NCI-H510A treated with DMSO at 0.1 percent for 48 hours (cell line): ENCODE measurements at regions not wholly inside any gene's neighbourhood (a gene's known extent, or its start where the extent isn't known, plus 50 kb on each side); places are given as distances from the start of the nearest gene placed in this dataset.

ENCODE experiments used
- DNase-seq: peaks from one replicate; lab custom pipeline; 2025; lab: John Stamatoyannopoulos, UW

DNA sequence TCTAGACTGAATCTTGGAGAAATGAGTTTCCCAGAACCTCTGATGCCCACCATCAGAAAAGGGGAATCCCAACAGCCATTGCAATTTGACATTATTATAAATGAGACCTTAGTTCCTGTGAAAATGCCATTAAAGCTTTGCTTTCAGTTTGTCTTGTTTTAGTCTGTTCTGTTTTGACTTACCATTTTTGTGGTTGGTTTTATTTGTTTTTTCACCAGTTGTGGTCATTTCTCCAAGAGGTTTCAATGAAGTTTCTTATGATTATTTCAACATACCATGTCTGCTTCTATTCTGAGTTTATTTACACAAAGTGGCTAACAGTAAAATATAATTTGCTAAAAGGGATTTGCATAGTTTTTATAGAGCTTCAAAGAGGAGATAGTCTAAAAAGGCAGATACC, 175.0 kb upstream of the MCTP2 start:
- no peak for DNase-seq

DNA sequence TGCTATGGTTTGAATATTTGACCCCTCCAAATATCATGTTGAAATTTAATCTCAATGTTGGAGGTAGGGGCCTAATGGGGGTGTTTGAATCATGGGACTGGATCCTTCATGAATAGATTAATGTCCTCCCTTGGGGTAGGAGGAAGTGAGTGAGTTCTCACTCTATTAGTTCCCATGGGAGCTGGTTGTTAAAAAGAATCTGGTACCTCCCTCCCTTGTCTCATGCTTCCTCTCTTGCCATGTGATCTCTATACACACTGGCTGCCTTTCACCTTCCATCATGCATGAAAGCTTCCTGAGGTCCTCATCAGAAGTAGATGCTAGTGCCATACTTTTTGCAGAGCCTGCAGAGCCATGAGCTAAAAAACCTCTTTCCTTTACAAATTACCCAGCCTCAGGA, 177.7 kb upstream of the MCTP2 start:
- DNase-seq, result no peak

DNA sequence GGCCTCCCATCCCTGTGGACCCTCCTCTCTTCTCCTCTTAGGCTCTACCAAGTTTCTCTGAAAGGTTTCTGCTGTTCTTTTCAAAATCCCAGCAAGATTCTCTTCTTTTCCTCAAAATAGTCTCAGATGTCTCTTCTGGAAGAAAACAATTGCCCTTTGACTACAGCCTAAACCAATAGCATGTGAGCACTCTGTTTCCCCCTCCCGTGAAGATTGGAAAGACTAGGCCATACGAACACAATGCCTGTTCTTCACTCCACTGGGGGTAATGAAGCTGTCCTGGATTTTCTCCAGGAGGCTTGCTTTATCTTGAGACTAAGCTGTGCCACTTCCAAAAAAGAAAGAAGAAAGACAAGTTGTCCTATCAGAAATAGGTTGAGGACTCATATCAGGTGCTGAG, 178.7 kb upstream of the MCTP2 start:
- DNase-seq, result no peak

DNA sequence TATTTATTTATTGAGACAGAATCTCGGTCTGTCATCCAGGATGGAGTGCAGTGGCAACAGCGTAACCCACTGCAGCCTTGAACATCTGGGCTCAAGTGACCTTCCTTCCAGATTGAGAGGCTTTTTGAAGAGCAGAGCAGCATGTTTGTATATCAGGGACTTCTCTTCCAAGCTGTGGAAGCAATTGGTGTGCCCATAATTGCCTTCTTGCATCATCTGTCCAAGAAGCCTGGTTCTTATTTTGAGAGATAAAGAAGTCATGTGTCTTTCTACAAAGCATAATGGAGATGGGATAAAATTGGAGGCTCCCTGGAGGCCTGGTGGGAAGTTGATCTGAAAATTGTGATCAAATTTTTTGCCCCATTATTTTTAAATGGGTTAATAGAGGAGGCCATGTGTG, 183.8 kb upstream of the MCTP2 start:
- no peak for DNase-seq

DNA sequence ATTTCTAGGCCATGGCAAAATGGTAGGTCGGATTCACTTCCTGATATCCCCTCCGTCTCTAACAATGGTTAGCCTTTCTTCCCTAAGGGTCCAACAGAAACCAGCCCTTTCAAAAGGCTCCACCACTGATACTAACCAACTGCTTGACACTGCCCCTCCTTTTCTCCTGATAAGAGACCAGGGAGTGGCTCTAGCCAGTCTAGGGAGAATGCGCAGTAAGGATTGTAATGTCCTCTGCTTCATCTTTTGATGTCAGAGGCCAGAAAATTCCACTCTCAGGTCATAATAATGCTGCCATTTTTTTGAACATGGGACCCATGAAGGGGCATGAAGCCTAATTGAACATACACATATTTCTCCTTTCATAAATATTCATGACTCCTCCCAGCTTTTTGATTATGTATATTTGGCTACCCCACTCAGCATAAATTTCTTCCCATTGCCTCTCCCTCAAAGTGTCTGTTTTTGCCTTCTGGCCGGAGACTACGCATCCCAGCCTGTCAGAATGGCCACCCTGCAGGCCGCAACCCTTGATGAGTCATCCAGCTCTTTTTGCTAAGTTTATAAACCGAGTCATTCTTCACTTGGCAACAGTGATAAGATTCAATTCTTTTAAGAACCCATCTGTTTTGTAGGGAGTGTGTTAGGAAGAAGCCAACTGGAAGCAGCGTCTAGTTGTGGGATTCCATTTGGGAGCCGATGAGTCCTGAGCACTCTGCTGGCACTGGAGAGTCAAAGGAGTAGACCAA, 189.0 kb upstream of the MCTP2 start:
- no peak for DNase-seq

DNA sequence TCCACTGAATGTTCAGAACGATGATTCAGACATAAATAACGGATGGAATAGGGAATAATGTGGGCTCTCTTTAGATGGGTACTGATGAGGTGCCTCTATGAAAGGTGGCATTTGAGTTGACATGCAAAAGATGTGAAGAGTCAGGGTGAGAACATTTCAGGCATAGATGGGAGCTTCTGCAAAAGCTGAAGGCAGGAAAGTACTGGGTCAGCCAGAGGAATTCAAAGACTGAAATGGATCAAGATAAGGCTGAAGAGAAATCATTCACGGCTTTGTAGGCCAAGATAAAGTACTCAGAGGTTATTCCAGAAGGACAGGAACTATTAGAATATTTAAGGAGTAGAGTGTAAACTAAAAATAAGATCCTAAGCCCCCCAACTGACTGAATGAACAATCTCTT, 189.6 kb upstream of the MCTP2 start:
- no peak for DNase-seq

DNA sequence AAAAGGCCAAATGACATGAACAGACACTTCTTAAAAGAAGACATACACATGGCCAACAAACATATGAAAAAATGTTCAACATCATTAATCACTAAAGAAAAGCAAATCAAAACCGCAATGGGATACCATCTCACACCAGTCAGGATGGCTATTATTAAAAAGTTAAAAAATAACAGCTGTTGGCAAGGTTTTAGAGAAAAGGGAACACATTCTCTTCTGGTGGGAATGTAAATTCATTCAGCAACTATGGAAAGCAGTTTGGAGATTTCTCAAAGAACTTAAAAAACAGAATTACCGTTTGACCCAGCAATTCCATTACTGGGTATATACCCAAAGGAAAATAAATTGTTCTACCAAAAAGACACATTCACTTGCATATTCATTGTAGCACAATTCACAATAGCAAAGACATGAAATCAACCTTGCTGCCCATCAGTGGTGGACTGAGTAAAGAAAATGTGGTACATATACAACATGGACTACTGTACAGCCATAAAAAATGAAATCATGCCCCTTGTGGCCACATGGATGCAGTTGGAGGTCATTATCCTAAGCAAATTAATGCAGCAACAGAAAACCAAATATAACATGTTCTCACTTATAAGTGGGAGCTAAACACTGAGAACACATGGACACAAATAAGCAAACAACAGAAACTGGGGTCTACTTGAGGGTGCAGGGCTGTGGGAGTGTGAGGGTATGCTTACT, 190.7 kb upstream of the MCTP2 start:
- DNase-seq, result no peak

DNA sequence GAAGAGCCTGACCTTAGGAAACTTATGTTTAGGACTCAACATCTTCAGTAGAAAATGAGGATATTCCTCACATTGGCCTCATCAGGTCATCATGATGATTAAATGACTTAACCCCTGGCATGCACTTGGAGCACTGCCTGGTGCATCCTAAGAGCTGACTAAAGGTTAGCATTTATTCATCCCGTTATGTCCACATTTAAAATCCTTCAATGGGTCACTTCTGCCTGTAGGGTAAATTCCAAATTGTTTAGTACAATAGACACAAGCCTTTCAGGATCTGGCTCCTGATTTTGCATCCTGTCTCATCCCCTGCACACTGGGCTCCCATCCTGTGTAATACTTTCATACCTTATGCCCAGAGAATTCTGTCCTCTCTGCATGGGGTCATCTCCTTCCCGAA, 195.2 kb upstream of the MCTP2 start:
- DNase-seq, result no peak

DNA sequence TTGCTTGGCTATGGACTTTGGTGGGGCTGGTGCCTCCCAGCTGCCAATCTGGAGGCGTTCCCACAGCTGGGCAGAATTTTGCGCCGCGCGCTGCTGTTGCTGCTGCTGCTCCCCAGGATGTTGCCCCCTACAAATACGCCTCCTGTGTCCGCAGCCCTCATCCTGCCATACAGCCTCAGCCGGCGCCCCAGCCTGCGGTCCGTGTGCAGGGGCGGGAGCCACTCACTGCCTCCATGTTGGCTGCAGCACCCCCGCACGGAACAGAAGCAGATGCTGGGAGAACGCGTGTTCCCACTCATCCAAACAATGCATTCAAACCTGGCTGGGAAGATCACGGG, 197.7 kb upstream of the MCTP2 start:
- DNase-seq, result no peak

DNA sequence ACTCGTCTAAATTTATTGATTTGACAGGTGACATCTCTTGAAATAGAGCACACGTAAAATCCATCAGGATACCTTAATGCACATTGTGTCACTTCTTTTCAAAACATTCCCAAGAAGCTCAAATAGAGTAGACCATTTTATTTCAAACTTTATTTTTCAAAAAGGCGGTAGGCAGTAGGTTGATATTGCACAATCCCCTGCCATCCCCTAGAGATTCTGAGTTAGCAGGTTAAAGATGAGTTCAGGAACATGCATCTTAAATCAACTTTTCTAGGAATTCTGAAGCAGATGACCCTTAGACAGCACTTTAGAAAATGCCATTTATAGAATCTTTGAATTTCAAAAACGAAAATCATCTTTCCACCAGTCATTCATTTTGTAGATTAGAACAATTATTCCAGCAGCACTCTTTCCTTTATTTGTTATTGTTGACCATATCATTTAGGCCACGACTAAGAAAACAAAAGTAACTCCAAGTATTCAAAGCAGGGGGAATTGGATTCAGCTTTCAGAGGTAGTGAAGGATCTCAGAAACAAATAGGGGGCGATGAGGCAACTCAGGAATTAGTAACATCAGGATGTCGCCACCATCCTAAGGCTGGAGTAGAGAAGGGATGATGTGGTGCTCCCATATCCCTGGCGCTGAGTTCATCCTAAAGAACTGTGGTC, 198.2 kb upstream of the MCTP2 start:
- DNase-seq, result no peak

DNA sequence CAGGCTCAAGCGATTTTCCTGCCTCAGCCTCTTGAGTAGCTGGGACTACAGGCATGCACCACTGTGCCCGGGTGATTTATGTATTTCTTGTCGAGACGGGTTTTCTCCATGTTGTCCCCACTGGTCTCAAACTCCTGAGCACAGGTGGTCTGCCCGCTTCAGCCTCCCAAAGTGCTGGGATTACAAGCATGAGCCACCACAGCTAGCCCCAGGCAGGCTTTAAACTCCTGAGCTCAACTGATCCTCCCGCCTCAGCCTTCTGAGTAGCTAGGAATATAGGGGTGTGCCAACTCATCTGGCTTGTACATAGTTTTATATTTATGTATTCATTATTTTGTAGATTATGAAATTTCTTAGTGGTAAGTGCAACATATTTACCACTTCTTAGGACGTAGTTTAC, 198.8 kb upstream of the MCTP2 start:
- DNase-seq, result no peak

DNA sequence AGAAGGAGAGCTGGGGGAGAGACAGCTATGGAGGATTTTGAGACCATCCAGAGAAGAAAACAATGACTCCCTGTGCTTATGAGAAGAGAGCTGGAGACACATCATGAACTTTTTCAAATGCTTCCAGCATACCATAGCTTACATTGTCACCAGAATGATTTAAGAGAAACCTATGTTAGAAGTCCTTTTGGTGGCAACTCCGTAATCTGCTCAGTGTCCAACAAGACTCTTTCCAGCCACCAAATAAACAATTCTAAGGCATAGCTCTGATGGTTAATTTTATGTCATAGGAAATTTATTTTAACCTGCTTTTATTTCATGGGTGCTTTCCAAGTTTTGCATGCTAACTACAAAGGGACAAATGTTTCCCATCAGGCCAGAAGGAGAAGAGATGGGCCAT, 200.3 kb upstream of the MCTP2 start:
- DNase-seq, result no peak

DNA sequence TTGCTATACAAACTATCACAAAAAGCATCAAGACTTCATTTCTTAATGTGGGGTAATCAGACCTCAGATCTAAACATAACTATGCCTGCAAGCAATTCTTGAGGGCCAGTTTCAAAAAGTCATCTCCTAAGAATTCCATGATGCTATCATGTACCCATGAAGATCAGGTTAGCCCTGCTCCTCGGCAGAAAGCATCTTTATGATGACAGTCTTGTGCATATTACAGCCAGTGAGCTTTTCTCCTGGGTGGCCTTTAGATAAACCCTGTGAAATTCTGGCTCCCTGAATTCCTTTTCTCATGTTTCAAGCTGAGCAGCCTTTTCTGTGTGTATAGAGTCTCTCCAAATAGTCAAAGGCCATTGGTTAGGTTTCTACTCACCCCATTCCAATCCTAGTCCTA, 201.9 kb upstream of the MCTP2 start:
- no peak for DNase-seq

DNA sequence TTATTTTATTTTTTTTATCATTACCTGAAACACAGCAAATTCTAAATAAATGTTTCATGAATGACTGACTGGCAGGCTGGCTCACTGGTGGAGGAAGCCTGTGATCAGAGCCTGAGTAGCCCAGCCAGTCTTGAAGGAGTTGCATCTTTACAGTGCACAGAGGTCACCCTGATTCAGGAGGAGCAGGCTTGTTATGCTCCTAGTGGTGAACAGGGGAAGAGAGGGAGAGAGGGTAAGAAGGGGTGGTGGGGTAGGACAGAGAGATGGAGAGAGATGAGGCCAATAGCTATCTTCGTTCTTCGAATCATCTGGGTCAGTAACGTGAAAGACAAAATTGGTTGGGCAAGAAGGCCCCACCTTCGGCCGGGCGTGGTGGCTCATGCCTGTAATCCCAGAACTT, 202.6 kb upstream of the MCTP2 start:
- no peak for DNase-seq

DNA sequence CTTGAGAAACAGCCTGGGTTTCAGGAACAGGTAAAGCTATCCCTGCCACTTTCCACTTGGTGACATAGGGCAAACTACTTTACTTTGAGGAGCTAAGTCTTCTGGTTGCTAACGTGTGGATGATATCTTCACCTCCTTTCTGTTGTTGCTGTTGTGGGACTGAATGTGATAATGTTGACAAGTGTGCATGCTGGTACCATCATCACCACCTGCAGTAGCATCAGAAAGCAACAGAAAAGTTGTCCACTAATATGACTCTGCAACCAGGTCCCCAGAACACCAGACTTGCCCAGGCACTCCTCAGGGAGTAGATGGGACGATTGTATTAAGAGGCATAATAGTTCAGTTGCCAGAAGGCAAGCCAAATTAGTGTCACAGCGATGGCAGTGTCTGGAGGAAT, 203.2 kb upstream of the MCTP2 start:
- no peak for DNase-seq

DNA sequence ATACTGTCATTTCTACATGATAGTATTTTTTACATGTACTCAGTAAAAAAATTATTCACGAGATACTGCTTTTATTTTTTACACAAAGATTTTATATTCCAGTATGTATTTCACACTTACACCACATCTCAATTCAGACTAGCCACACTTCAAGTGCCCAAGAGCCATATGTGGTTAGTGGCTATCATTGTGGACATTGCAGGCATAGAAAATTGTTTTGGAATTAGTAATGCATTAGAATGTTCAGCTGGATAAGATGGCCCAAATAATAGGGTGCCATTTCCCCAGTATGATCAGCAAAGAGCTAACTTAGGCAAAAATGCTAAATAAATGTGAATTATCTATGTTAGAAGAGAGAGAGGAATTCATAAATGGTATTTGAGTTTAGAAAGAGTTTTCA, 203.8 kb upstream of the MCTP2 start:
- no peak for DNase-seq

DNA sequence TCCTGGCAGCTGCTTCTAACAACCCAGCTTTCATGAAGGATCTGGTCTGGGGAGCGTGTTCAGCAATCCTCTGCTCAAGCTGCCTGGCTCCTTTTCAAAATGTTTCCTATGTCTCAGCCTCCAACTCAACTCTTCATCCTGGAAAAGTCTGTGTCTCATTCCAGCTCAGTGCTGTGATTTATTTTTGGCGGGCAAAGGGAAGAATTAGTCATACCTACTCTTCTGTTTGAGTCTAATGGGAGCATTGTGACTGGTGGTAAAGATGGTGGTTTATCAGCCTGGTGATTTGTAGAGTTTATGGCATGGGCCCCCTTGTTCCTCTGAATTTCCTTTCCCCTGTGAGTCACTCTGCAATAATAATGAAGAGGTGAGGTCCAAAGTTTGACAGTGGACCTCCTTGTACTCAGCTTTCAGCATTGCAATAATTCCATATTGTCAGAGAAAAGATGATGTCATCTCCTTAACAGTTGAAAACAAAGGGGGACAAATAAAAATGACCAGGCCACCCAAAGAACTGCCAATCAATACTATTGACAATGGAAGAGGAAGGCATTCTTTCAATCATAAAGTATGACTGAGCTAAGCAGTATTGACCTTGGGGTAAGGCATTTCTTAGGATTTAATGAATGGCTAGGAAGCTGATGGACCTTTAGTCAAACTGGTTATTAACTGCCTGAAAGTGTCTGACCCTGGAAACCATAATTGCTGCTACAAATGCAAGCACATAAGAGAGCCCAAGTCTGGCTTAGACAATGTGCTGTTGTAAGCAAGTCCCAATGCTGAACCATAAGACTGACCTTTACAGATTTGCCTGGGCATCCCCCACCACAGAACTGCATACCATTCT, 204.7 kb upstream of the MCTP2 start:
- no peak for DNase-seq

DNA sequence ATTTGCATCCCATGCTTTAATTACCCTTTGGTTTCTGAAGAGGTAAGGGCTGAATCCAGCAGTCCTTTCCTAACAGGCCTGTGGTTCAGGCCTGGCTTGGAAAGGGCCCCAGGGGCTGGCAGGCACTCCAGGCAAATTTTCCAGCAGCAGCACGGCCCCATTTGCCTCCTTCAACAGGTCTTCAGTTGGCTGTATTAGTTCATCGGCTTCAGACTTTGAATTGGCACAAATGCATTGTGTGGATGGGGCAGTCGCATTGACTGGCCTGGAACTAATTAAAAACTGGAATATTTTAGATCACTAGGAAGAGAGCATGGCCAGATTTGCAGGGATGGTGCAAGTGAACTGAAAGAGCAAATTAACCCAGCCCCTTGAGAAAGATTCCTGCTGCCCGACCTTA, 207.8 kb upstream of the MCTP2 start:
- no peak for DNase-seq

DNA sequence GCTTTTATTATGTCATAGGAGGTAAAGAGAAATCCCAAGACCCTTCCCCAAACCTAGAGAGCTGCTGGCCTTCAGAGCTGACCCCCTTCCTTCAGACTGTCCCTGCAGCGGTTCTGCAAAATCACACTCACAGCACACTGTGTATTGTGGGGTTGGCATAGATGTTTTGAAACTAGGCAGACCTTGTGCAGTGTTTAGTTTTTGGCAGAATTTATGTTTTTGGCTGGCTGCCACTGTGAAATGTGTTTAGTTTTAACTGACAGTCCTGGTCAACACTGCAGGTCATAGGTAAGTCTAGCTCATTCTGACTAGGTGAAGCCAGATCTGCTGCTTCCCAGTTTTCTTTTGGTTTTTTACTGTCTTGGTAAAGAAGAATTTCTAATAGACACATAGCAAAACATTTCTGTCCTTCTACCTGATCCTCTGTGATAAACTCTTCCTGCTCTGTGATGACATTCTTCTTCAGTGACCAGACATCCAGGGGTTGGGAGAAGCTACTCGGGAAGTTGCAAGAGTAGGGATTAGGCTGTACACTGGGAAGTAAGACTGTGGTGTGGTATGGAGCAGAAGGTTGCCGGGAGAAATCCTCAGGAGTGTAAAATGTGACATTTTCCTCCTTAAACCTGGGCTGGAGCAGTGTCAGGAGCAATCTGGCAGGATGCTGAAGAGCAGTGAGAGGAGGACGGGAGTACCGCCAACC, 209.6 kb upstream of the MCTP2 start:
- DNase-seq, result no peak

DNA sequence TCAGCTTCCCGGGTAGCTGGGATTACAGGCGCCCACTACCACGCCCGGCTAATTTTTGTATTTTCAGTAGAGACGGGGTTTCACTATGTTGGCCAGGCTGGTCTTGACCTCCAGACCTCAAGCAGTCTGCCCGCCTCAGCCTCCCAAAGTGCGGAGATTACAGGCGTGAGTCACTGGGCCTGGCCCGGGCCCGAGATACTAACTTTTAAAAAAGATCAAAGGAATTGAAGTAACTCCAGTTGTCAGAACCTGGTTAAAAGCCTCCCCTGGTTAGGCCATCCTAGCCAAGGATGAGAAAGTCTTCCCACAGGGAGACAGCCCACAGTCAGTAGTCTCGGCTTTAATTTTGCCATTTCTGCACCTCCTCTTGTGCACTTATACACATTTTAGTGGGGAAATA, 212.3 kb upstream of the MCTP2 start:
- no peak for DNase-seq

DNA sequence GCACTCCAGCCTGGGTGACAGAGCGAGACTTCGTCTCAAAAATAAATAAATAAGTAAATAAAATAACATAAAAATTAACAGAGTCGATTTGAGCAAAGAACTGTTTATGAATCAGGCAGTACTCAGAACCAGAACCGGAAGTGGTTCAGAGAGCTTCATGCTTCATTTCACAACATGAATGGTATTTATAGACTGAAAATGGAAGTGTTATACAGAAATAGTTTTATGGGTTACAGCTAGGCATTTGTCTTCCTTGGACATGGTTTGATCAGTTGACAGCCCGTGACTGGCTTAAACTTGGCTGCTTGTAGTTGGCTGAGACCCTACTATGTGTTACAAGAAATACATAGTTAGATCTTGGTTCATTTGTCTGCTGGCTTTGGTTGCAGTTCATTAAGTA, 216.0 kb upstream of the MCTP2 start:
- no peak for DNase-seq
